ENCODE measurements at regions not wholly inside any gene's neighbourhood (a gene's known extent, or its start where the extent isn't known, plus 50 kb on each side); places are given as distances from the start of the nearest gene placed in this dataset.

- Histone ChIP-seq H3K27ac (ENCODE audit: low read length) (no peak overlapping the region), H3K9me2 (replicated peaks; ENCODE audit: insufficient read depth, low read length) (no peaks in the 10 kb centered on the region), H3K4me3 (ENCODE audit: low read length) (no peak overlapping the region), H3K4me2 (ENCODE audit: low read depth, low read length) (no peak overlapping the region), H3K36me3 (replicated peaks; ENCODE audit: insufficient read depth, low read length) (no peaks in the 10 kb centered on the region), H3K27me3 (replicated peaks; ENCODE audit: insufficient read depth, low read length) (no peaks in the 10 kb centered on the region), H4K20me1 (ENCODE audit: insufficient read depth, low read length) (no peaks in the 10 kb centered on the region), H3K4me1 (ENCODE audit: low read length) (no peaks in the 10 kb centered on the region), H3F3A (ENCODE audit: insufficient read depth, low read length) (no peaks in the 10 kb centered on the region), H2AFZ (ENCODE audit: low read length) (no peak overlapping the region), H3K9me3 (replicated peaks; ENCODE audit: insufficient read depth, low read length) (no peaks in the 10 kb centered on the region), H3K9ac (ENCODE audit: low read length) (no peak overlapping the region), H3K79me2 (ENCODE audit: low read length) (no peaks in the 10 kb centered on the region)
- DNase-seq = no peak
- TF ChIP-seq EZH2phosphoT487 (IDR thresholded peaks at IDR 0.05; ENCODE audit: low read length) (no peak), CTCF (IDR thresholded peaks at IDR 0.05; ENCODE audit: low read length) (no peak), EZH2 (optimal IDR thresholded peaks at IDR 0.05; ENCODE audit: low read depth, low read length) (no peak)
Observed at GRCh38 chr6:146881228-146882181, 282.7 kb downstream of the ADGB start.

GRCh38 chr6:146883640-146884531 is 285.1 kb downstream of the ADGB start:
- Histone ChIP-seq H3K9me2 (replicated peaks; ENCODE audit: insufficient read depth, low read length) (no peaks in the 10 kb centered on the region), H3K9ac (ENCODE audit: low read length) (no peak overlapping the region), H4K20me1 (ENCODE audit: insufficient read depth, low read length) (no peaks in the 10 kb centered on the region), H2AFZ (ENCODE audit: low read length) (no peak overlapping the region), H3K27ac (ENCODE audit: low read length) (no peak overlapping the region), H3F3A (ENCODE audit: insufficient read depth, low read length) (no peaks in the 10 kb centered on the region), H3K4me2 (ENCODE audit: low read depth, low read length) (no peak overlapping the region), H3K36me3 (replicated peaks; ENCODE audit: insufficient read depth, low read length) (no peaks in the 10 kb centered on the region), H3K4me3 (ENCODE audit: low read length) (no peak overlapping the region), H3K4me1 (ENCODE audit: low read length) (no peaks in the 10 kb centered on the region), H3K9me3 (replicated peaks; ENCODE audit: insufficient read depth, low read length) (no peaks in the 10 kb centered on the region), H3K79me2 (ENCODE audit: low read length) (no peaks in the 10 kb centered on the region), H3K27me3 (replicated peaks; ENCODE audit: insufficient read depth, low read length) (no peaks in the 10 kb centered on the region)
- DNase-seq = no peak
- no peak for TF ChIP-seq EZH2 (optimal IDR thresholded peaks at IDR 0.05; ENCODE audit: low read depth, low read length)
- no peak for TF ChIP-seq CTCF (IDR thresholded peaks at IDR 0.05; ENCODE audit: low read length)
- no peak for TF ChIP-seq EZH2phosphoT487 (IDR thresholded peaks at IDR 0.05; ENCODE audit: low read length)

GRCh38 chr6:146884728-146885127 is 286.0 kb downstream of the ADGB start:
- H3K4me2 ChIP-seq (ENCODE audit: low read depth, low read length) = no peak overlapping the region
- H4K20me1 ChIP-seq (ENCODE audit: insufficient read depth, low read length) = no peaks in the 10 kb centered on the region
- H2AFZ ChIP-seq (ENCODE audit: low read length) = no peak overlapping the region
- no peak overlapping the region for H3K27ac ChIP-seq (ENCODE audit: low read length)
- TF ChIP-seq EZH2 (optimal IDR thresholded peaks at IDR 0.05; ENCODE audit: low read depth, low read length) (no peak), EZH2phosphoT487 (IDR thresholded peaks at IDR 0.05; ENCODE audit: low read length) (no peak), CTCF (IDR thresholded peaks at IDR 0.05; ENCODE audit: low read length) (no peak)
- no peak overlapping the region for H3K4me3 ChIP-seq (ENCODE audit: low read length)
- DNase-seq = no peak
- no peaks in the 10 kb centered on the region for H3K27me3 ChIP-seq (replicated peaks; ENCODE audit: insufficient read depth, low read length)
- H3K79me2 ChIP-seq (ENCODE audit: low read length) = no peaks in the 10 kb centered on the region
- no peaks in the 10 kb centered on the region for H3K36me3 ChIP-seq (replicated peaks; ENCODE audit: insufficient read depth, low read length)
- H3K4me1 ChIP-seq (ENCODE audit: low read length) = no peaks in the 10 kb centered on the region
- H3F3A ChIP-seq (ENCODE audit: insufficient read depth, low read length) = no peaks in the 10 kb centered on the region
- H3K9ac ChIP-seq (ENCODE audit: low read length) = no peak overlapping the region
- H3K9me2 ChIP-seq (replicated peaks; ENCODE audit: insufficient read depth, low read length) = no peaks in the 10 kb centered on the region
- no peaks in the 10 kb centered on the region for H3K9me3 ChIP-seq (replicated peaks; ENCODE audit: insufficient read depth, low read length)

All from MM.1S (cell line).